NCI-H2107 treated with DMSO at 0.1 percent for 48 hours (cell line): ENCODE measurements at regions not wholly inside any gene's neighbourhood (a gene's known extent, or its start where the extent isn't known, plus 50 kb on each side); places are given as distances from the start of the nearest gene placed in this dataset.

Experiments used
- DNase-seq: peaks from one replicate; lab custom pipeline; 2025; ENCODE audit not compliant: unreplicated experiment; lab: John Stamatoyannopoulos, UW

GRCh38 chr14:39847852-39848251 lies 415.6 kb upstream of the FBXO33 start:
- DNase-seq: no peak

DNA sequence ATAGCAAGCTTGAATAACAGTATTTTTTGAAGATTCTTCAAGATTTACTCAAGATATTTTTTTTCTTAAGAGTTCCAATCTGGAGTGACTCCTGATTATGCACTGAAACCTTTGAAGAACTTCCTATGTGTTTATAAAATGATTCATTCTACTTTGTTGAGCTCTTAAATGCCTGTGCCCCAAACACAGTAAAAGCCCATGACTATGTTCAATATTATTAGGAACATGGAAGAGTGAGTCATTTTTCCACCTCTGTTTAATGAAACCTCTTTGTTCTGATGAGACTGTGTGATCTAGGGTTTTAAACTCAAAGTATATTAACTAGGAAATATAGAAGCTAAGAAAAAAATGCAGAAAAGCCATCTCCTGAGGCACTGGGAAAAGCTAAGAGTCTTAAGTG lies 415.0 kb upstream of the FBXO33 start:
- DNase-seq: no peak

- DNase-seq: no peak
Observed at GRCh38 chr14:39843881-39844280, 411.6 kb upstream of the FBXO33 start.

GRCh38 chr14:39841088-39841487 lies 408.9 kb upstream of the FBXO33 start:
- no peak for DNase-seq

- DNase-seq: no peak
Observed at GRCh38 chr14:39827901-39828655, 395.8 kb upstream of the FBXO33 start.

- no peak for DNase-seq
Observed at GRCh38 chr14:39812532-39813320, 380.5 kb upstream of the FBXO33 start.

- DNase-seq: no peak
Observed at GRCh38 chr14:39807271-39807670, 375.0 kb upstream of the FBXO33 start.

DNA sequence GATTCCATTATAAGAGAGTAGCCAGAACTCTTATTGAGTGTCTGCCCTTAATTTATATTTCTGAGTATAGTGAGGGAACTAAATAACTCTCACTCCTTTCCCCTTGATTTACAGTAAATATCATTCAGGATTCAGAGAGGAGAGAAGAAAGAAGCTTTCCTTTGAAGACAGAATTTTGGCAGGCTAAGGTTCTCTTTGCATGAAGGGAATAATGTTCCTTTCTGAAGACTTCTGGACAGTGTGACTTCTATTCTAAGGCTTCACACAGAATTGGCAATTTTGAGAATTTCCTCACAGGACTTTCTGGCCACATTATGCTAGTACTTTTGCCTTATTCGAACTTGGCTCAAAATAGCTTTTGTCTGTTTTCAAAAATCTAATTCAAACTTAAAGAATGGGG lies 352.2 kb upstream of the FBXO33 start:
- DNase-seq: no peak

DNA sequence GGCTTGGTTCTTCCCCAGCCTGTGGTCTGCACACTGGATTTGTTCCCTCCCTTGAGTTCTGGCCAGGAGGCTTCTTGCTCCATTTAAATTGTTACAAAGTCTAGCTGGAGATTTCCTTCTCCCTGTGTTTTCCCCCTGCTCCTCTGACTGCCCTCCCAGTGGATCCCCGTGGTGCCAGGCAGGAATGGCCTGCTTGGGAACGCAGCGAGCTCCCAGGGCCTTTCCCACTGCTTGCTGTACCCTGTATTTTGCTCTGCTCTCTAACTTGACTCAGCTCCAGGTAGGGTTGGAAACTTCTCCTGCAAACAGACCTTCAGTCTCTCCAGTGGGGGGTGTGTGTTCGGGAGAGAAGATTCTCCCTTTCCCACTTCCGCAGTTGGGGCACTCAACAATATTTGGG lies 349.2 kb upstream of the FBXO33 start:
- no peak for DNase-seq

GRCh38 chr14:39773387-39774126 lies 341.3 kb upstream of the FBXO33 start:
- DNase-seq: no peak

- no peak for DNase-seq
Observed at GRCh38 chr14:39772627-39773026, 340.4 kb upstream of the FBXO33 start.

DNA sequence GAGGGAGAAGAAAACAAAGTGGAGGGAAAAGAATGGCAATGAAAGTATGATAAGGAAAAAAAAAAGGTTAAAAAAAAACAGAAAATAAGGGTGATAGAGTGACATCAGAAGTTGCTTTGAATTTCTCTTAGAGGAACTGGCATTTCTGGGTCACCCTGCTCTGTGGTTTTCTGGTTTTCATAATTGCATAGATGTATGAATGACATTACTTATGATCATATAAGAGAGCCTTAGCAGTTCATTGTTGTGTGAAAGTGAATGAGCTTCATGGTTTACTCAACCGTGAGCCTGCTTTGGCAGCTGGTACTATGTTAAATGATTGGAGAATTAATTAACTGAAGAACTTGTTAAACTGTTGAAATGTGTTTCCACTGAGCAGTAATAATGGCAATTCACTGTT lies 336.4 kb upstream of the FBXO33 start:
- peak; percentile 27 for DNase-seq

DNA sequence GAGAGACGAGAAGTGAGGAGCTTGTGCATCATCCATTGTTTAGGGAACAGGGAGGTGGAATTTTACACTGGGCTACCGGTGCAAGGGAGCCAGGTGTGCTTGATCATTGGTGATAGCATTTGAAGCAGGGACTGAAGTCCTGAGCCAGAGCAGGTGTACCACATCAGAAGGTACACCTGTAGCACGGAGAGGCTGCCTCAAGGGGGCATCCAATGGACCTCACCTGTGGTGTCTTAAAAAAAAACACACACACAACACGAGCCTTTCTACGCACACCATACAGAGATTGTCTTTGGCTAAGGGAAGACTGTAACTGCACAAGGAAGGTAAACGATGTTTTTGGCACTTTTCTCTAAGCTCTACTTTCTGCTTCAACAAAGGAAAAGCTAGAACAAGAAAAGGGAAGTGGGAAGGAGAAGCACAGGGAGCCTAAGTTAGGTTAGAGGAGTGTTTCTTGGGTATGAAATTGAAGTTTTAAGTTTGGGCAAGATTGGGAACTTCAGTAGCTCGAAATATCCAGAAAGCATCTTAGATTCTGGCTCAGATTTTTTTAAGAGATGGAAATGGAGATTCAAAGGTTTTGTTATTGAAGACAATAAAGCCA lies 334.3 kb upstream of the FBXO33 start:
- no peak for DNase-seq

GRCh38 chr14:39765676-39766075 lies 333.4 kb upstream of the FBXO33 start:
- no peak for DNase-seq

GRCh38 chr14:39763402-39763890 lies 331.2 kb upstream of the FBXO33 start:
- DNase-seq: no peak

DNA sequence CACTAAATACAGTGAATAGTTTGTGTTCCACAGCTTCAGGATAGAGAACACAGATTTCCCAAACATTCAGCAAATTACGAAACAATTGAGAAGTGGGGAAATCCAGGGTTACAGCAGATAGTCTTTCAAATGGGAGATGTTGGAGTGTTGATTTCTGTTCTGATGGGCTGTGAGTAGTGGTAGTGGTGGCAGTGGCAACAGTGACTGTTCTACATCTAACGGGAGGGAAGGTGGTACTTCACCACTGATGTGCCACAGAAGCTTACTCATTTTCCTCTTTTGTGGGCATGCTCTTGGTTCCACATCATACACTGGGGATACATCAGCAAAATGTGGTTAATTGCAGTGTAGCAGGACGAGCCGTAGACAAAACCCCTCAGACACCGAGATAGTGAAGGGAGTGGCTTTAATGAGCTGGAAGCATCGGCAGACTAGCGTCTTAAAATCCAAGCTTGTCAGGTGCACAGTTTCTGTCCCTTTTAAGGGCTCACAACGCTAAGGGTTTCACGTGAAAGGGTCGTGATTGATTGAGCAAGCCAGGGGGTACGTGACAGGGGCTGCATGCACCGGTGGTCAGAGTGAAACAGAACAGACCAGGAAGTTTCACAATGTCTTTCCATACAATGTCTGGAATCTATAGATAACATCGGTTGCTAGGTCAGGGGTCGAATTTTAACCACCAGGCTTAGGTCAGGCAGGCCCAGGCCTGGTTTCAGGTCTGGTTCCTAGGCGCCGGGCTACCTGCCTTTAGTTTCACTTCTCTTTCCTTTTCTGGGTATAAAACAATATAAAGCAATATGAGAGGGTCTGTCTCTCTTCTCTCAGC lies 330.6 kb upstream of the FBXO33 start:
- no peak for DNase-seq

DNA sequence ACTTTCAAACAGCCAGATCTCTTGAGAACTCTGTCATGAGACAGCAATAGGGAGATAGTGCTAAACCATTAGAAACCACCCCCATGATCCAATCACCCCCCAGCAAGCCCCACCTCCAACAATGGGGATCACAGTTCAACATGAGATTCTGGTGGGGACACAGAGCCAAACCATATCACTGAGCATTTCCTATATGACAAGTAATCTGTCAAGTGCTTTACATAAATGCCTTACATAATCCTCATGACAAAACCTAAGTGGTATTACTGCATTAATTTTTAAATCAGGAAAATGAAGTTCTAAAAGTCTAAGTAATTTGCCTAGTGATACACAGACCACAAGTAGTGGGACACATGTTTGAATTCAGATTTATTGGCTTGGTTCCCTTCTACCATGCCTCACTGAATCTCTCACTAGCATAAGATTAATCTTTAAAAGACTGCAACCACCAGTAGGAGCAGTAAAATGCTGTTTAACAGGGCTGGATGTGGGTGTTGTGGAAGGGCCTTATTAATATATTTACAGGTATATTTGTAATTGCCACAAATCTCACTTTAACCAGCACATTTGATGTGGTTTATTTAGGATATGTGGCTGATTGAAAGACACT lies 323.1 kb upstream of the FBXO33 start:
- DNase-seq: no peak

GRCh38 chr14:39740454-39740853 lies 308.2 kb upstream of the FBXO33 start:
- no peak for DNase-seq

- no peak for DNase-seq
Observed at GRCh38 chr14:39739796-39740195, 307.6 kb upstream of the FBXO33 start.

DNA sequence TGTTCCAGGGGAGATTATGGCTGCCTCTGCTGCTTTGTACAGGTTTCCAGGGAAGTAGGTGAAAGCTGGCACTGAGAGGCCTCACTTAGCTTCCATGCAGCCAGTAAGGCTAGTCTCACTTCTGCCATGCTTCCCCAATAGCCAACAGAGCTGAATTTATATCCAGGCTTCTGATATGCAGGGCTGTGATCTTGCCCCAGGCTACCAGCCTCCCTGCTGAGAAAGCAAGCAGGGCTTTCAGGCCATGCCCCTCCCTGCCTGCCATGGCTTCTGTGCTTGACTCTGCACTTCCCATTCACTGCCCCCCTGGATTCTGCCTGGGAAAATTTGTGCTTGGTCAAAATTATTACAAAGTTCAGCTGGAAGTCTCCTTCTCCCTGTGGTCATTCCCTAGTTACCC lies 302.1 kb upstream of the FBXO33 start:
- no peak for DNase-seq
